Loucy (cell line): ENCODE measurements at regions not wholly inside any gene's neighbourhood (a gene's known extent, or its start where the extent isn't known, plus 50 kb on each side); places are given as distances from the start of the nearest gene placed in this dataset.

Experiments
- H2AFZ ChIP-seq: fragments of 200-600 bp; sonication (generic); 2 replicates; pipeline ENCODE4 v1.6.0; 2016; ENCODE audit warnings: antibody characterized with exemption, mild to moderate bottlenecking, low read length, moderate library complexity
- H3F3A ChIP-seq: fragments of 200-600 bp; 2 replicates; pipeline ENCODE4 v1.6.0; 2016; ENCODE audit warnings: antibody characterized with exemption, low read depth, mild to moderate bottlenecking
- H3K27me3 ChIP-seq: fragments of 200-600 bp; sonication (generic); 2 replicates; pipeline ENCODE4 v1.6.1; 2014; ENCODE audit warnings: low read length, mild to moderate bottlenecking; ENCODE audit not compliant: insufficient read depth, poor library complexity, severe bottlenecking
- H3K36me3 ChIP-seq: fragments of 200-600 bp; sonication (generic); 2 replicates; pipeline ENCODE4 v1.6.1; 2016; ENCODE audit warnings: low read length; ENCODE audit not compliant: insufficient read depth
- H3K4me1 ChIP-seq: fragments of 200-600 bp; sonication (generic); 2 replicates; pipeline ENCODE4 v1.5.1; 2014; ENCODE audit warnings: low read length, mild to moderate bottlenecking; ENCODE audit not compliant: insufficient read depth, poor library complexity, severe bottlenecking
- H3K4me2 ChIP-seq: fragments of 200-600 bp; sonication (generic); 2 replicates; pipeline ENCODE4 v1.6.0; 2014; ENCODE audit warnings: antibody characterized with exemption, low read length, low read depth, mild to moderate bottlenecking; ENCODE audit not compliant: poor library complexity, severe bottlenecking
- H3K4me3 ChIP-seq: fragments of 200-600 bp; sonication (generic); 2 replicates; pipeline ENCODE4 v1.5.1; 2014; ENCODE audit warnings: low read length, mild to moderate bottlenecking, mixed read lengths; ENCODE audit not compliant: poor library complexity, severe bottlenecking
- H3K79me2 ChIP-seq: fragments of 200-600 bp; sonication (generic); 2 replicates; pipeline ENCODE4 v1.6.1; 2014; ENCODE audit warnings: low read length; ENCODE audit not compliant: insufficient read depth
- H3K9ac ChIP-seq: fragments of 200-600 bp; sonication (generic); 2 replicates; pipeline ENCODE4 v1.6.0; 2014; ENCODE audit warnings: mild to moderate bottlenecking, low read depth, low read length, moderate library complexity; ENCODE audit not compliant: poor library complexity, severe bottlenecking
- H3K9me2 ChIP-seq: fragments of 200-600 bp; sonication (generic); replicated peaks from 2 replicates; pipeline ENCODE4 v1.6.1; 2016; ENCODE audit warnings: low read depth, low read length, mixed read lengths
- H3K9me3 ChIP-seq: fragments of 200-600 bp; sonication (generic); 2 replicates; pipeline ENCODE4 v1.6.1; 2014; ENCODE audit warnings: mild to moderate bottlenecking, antibody characterized with exemption, low read length, low read depth; ENCODE audit not compliant: insufficient read depth
- H4K20me1 ChIP-seq: fragments of 200-600 bp; sonication (generic); 2 replicates; pipeline ENCODE4 v1.6.0; 2014; ENCODE audit warnings: antibody characterized with exemption, low read length, mild to moderate bottlenecking; ENCODE audit not compliant: insufficient read depth, poor library complexity, severe bottlenecking
- EZH2phosphoT487 ChIP-seq: fragments of 200-600 bp; IDR thresholded peaks from 2 replicates; pipeline ENCODE4 v1.6.1; 2018; ENCODE audit warnings: antibody characterized with exemption, mild to moderate bottlenecking, moderate library complexity, borderline replicate concordance
- TF ChIP-seq, protein P1 (sequence below): fragments of 200-600 bp; sonication (generic); conservative IDR thresholded peaks from 2 replicates; pipeline ENCODE4 v1.5.1; 2014; ENCODE audit warnings: mild to moderate bottlenecking, antibody characterized with exemption, low read length

DNA sequence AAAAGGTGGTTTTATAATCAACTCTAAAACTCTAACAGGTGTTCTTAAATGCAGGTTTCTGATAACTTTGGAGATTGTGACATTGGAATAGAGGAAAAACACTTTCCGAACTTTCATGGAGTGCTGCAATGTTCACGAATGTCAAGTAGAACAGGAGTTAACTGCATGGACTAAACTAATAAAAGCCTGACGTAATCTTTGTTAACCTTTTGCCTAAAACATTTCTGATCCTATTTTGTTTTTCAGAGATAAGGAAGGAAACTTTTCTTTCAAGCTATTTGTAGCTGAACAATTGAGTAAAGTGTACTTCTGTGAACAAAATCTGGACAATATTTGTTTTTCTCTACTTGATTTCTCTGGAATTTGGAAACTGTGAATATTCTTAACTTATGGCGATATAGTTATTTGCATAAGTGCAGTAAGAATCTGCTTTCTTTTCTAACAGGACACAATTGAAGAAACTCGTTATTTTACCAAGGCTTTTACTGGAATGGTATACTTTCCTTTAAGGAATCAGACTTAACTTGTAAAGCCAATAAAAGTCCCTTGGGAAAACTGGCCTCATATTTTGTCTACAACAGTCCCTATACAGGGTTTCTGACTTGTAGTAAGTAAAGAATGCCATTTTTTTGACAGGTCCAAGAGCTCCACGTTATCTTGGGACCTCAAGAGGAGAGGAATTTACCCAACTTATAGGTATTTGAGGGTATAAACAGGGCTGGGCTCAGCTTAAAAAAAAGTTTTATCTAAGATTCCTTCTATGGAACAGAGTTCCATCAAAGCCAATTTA is 154.7 kb downstream of the NXNL2 start:
- Histone ChIP-seq H2AFZ (no peak overlapping the region), H3K9me3 (no peaks in the 10 kb centered on the region), H3K79me2 (no peaks in the 10 kb centered on the region), H3K4me2 (no peak overlapping the region), H3K9ac (no peak overlapping the region), H4K20me1 (no peaks in the 10 kb centered on the region), H3K9me2 (no peaks in the 10 kb centered on the region), H3K4me1 (no peaks in the 10 kb centered on the region), H3K4me3 (no peak overlapping the region), H3K36me3 (no peaks in the 10 kb centered on the region), H3K27me3 (no peaks in the 10 kb centered on the region), H3F3A (no peaks in the 10 kb centered on the region)
- TF ChIP-seq, protein P1, sequence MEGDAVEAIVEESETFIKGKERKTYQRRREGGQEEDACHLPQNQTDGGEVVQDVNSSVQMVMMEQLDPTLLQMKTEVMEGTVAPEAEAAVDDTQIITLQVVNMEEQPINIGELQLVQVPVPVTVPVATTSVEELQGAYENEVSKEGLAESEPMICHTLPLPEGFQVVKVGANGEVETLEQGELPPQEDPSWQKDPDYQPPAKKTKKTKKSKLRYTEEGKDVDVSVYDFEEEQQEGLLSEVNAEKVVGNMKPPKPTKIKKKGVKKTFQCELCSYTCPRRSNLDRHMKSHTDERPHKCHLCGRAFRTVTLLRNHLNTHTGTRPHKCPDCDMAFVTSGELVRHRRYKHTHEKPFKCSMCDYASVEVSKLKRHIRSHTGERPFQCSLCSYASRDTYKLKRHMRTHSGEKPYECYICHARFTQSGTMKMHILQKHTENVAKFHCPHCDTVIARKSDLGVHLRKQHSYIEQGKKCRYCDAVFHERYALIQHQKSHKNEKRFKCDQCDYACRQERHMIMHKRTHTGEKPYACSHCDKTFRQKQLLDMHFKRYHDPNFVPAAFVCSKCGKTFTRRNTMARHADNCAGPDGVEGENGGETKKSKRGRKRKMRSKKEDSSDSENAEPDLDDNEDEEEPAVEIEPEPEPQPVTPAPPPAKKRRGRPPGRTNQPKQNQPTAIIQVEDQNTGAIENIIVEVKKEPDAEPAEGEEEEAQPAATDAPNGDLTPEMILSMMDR: no peak
- TF ChIP-seq EZH2phosphoT487: no peak

DNA sequence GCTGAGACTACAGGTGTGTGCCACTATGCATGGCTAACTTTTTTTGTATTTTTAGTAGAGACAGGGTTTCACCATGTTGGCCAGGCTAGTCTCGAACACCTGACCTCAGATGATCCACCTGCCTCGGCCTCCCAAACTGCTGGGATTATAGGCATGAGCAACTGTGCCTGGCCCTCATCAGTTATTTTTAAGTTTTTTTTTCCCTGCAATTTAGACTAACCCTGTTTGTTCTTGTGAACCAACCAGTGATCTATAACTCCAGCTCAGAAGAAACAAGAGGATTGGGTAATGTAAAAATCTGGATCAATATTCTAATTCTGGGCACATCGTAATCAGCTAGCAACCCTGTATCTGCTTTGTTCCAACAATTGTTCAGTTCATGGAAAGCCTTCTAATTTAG is 155.7 kb downstream of the NXNL2 start:
- Histone ChIP-seq H3K79me2 (no peaks in the 10 kb centered on the region), H3K4me2 (no peak overlapping the region), H3K9me3 (no peaks in the 10 kb centered on the region), H3K4me1 (no peaks in the 10 kb centered on the region), H3K36me3 (no peaks in the 10 kb centered on the region), H3K27me3 (no peaks in the 10 kb centered on the region), H2AFZ (no peak overlapping the region), H3K4me3 (no peak overlapping the region), H3K9ac (no peak overlapping the region), H3F3A (no peaks in the 10 kb centered on the region), H3K9me2 (no peaks in the 10 kb centered on the region), H4K20me1 (no peaks in the 10 kb centered on the region)
- TF ChIP-seq, protein P1: no peak
- no peak for TF ChIP-seq EZH2phosphoT487

DNA sequence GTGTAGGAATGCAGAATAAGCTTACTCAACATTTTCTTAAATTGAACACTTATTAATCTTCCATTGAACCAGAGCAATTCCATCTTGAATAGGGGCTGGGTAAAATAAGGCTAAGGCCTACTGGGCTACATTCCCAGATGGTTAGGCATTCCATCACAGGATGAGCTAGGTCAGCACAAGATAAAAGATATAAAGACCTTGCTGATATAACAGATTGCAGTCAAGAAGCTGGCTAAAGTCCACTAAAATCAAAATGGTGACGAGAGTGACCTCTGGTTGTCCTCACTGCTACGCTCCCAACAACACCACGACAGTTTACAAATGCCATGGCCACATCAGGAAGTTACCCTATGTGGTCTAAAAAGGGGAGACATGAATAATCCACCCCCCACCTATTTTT is 156.1 kb downstream of the NXNL2 start:
- Histone ChIP-seq H3F3A (no peaks in the 10 kb centered on the region), H3K9ac (no peak overlapping the region), H3K4me1 (no peaks in the 10 kb centered on the region), H3K36me3 (no peaks in the 10 kb centered on the region), H3K4me3 (no peak overlapping the region), H2AFZ (no peak overlapping the region), H3K79me2 (no peaks in the 10 kb centered on the region), H3K9me3 (no peaks in the 10 kb centered on the region), H4K20me1 (no peaks in the 10 kb centered on the region), H3K9me2 (no peaks in the 10 kb centered on the region), H3K4me2 (no peak overlapping the region), H3K27me3 (no peaks in the 10 kb centered on the region)
- TF ChIP-seq EZH2phosphoT487: no peak
- TF ChIP-seq, protein P1: no peak
